Superior temporal gyrus (tissue), 1 donor: ENCODE measurements at regions not wholly inside any gene's neighbourhood (a gene's known extent, or its start where the extent isn't known, plus 50 kb on each side); places are given as distances from the start of the nearest gene placed in this dataset.

ENCODE experiments used
- DNase-seq: peaks from one replicate; pipeline ENCODE4 v3.0.0-alpha.2; 2016; ENCODE audit errors: extremely low spot score

DNA sequence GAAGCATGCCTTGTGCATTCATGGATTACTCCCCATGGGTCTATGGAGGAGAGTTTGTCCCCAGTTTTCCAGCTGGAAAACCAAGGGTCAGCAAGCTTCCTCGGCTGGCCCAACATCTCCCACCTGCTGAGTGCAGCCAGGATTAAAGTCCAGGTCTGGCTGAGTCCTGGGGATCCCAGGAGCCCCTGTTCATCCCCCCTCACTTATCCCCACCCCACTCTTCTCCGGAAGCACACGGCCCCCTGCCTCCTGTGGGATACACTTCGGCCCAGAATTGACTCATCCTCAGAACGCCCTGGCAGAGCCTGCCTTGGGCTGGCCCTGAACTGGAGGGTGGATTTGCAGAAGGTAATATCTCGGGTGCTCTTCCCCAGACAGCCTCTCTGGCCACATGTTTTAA is 276.1 kb downstream of the NPHP4 start:
- DNase-seq, result no peak

DNA sequence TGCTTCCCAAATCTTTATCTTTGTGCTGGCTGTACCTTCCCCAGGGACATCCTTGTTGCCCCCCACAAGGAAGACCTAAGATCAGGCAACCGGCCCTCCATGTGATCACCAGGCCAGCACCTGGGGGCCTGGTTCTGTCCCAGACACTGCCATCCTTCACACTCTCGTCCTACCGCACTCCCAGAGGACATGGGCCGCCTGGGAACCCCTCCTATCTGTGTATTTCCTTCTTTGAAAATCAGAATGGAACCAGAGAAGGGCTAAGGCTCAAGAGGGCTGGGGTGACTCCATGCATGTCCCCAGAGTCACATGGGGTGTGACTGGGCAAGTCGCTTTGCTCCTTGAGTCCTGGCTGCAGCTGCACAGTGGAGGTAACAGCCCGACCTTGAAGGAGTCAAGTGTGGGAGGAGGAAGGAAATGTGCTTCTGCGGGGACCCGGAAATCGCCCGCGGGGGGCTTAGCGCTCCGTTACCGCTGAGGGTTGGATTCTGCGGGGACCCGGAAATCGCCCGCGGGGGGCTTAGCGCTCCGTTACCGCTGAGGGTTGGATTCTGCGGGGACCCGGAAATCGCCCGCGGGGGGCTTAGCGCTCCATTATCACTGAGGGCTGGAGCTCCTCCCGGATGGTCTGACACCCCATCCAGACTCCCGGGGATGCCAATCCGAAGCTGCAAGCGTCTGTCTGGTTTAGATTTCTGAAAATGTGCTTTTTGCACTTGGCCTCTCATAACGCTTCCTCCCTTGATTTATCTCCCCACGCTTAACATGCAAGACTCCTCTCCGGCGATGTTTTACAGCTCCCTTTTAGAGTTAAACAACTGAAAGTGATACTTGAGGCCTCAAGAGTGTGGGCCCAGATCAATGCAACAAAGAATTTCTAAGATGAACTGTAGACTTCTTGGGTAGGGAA is 278.9 kb downstream of the NPHP4 start:
- DNase-seq, result no peak

DNA sequence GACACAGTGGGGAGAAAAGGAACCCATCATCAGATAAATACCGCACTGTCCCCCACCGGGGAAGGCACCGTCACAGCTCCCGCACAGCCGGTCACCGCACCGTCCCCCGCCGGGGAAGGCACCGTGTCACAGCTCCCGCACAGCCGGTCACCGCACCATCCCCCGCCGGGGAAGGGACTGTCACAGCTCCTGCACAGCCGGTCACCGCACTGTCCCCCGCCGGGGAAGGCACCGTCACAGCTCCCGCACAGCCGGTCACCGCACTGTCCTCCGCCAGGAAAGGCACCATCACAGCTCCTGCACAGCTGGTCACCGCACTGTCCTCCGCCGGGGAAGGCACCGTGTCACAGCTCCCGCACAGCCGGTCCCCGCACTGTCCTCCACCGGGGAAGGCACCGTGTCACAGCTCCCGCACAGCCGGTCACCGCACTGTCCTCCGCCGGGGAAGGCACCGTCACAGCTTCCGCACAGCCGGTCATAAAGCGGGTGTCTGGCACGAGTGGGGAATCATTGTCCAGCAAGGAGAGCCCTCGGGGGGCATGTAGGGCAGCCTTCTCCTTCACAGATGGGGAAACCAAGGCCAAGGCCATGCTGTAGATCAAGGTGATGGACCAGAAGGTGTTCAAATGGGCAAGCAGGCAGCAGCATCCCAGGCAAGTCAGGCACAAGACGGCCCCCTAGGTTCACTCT is 280.1 kb downstream of the NPHP4 start:
- DNase-seq, result no peak

DNA sequence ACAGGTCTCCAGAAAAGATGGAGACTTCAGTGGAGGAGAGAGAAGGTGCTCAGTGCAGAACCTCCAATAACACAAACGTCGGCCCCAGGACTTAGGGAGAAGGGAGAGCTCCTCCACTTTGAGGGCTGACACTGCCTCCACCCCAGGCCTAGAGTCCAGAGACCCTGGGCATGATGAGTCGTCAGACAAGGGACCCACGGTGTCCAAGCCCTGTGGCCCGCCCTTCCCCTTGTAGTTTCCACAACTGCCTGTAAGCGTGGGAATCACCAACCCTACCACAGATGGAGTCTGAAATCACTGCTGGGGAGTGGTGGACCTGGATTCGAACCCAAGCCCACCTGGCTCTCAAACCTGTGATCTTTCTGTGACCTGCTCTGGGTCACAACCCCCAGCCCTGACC is 281.1 kb downstream of the NPHP4 start:
- DNase-seq, result no peak

DNA sequence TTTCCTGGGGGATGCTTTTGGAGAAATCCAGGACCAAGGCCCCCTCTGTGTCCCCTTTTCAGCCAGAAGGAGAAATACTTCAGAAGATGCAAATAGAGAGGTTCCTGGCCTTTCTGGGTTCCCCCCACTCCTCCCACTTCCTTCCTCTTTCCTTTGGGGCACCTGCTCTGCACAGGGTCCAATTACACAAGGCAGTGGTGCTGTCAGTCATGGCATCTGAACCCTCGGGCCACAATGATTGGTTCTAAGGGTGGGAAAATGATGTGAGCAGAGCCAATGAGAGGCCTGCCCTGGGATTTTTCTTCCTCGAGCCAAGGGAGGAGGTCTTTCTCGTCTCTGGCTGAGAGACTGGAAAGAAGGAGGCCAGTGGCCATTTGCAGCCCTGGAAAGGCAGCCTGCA is 282.2 kb downstream of the NPHP4 start:
- DNase-seq, result no peak

DNA sequence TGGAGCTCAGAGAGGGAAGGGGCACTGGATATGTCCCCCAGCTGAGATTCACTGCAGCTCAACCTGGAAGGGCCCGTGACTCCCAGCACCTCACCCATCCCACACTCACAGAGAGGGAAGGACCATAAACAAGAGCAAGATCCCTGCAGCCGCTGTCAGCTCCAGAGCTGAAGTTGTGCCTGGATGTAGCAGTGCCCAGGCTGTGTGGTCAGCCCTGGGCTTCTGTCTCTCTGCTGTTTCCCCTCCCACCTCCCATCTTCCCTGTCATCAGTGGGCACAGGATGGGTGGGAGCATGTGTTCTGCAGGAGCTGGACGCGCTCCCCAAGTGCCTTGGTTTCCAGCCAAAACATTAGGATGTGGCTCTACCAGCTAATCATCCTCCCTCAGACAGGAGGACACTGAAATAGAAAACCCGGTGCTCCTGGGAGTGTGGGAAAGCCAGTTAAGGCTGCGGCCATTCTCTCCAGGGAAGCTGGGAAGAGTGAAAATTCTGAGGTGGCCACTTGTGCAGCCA is 282.7 kb downstream of the NPHP4 start:
- no peak for DNase-seq

DNA sequence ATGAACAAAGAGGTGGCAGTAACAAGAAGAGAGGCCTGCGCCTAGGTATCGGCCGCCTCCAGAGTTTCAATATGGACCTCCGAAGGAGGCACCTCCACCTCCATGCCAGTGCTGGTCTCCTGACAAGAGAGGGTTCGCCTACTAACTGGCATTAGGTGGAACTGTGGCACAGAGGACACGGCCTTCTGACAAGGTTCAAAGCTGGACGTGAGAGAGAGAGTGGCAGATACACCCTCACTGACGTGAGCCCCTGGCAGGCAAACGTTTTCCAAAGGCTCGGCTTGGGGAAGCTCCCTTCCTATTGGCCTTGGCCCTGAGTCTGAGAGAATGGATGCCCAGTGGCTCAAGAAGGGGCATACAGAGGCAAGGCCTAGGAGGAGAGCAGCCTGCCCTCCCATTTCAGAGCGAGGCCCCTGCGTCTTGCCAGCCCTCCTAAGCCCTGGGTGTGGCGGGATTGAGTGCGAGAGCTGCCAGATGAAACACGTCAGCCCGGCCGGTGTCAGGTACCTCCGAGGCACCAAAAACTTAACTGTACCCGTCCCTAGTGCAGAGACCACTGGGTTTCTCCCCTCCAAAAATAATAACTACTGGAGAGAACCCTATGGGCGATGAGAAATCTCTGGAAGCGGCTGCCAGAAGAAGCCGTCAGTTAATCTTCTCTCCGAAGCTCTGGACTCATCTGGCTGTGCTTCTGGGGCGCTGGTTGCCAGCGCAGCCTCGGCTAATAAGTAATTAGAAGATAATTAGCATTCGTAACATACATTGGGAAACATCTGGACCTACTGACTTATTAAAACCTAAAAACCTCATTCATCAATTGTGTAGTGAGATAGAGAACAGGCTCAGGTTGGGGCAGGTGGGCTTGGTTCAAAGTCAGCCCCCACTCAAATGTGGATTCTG is 283.6 kb downstream of the NPHP4 start:
- DNase-seq, result no peak

DNA sequence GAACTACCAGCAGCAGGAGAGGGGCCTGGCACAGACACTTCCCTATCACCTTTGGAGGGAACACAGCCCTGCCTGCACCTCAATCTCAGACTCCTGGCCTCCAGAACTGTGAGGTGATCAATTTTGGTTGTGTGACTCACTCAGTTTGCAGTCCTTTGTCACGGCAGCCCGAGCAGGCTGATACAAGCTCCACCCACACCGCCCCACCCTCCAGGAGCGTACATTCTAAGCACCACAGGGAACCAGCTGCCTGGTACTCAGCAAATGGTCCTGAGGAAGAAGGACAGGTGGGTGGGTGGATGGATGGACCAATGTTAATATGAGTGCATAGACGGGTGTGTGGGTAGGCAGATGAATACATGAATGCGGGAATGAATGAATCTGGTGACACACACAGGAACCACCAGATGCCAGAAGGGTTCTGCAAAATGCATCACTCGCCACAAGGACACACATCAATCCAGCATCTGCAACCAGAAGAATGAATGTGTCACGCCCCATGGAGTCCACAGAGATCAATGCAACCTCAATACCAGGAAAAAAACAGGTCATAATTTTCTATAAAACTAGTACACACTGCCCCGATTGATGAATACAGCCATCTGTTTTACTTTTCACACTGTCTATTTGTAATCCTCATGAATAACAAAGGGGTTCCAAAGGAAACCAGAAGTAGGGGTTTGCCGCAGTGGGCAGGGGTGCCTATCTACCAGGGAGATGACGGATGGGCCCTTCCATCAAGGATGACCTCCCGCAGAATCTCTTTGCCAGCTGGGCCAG is 284.5 kb downstream of the NPHP4 start:
- DNase-seq, result no peak

DNA sequence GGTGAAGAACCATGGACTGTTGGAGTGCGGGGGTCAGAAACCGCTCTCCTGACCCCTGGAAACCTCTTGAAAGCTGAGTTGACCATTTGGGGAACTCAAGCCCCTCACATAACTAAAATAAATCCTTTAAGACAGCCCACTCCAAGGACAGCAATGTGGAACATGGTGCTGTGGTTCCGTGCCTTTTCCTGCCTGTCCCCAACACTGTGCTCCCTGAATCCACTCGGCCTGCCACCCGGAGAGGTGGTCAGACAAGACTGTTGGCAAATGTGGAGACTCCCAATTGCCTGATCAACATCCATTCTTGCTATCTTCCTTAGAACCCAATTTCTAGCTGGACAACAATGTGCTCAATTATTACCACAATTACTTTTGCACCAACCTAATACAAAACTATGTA is 286.0 kb downstream of the NPHP4 start:
- no peak for DNase-seq

DNA sequence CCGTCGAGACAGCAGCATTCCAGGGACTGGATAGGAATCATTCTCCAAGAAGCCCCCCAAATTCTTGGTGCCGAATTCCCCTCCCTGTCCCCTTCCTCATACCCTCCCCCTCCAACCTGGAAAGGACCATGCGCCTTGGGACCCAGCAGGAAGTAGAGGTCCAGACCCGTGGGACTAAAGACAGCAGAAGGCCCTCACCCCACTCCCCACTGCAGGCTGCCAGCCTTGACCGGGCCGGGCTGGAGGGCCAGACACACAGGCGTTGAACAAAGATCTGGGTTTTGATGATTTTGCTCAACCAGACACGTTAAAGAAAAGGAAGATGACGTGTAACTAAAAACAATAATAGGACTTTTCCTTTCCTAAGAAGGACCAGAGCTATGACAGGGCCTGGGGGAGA is 286.5 kb downstream of the NPHP4 start:
- no peak for DNase-seq

DNA sequence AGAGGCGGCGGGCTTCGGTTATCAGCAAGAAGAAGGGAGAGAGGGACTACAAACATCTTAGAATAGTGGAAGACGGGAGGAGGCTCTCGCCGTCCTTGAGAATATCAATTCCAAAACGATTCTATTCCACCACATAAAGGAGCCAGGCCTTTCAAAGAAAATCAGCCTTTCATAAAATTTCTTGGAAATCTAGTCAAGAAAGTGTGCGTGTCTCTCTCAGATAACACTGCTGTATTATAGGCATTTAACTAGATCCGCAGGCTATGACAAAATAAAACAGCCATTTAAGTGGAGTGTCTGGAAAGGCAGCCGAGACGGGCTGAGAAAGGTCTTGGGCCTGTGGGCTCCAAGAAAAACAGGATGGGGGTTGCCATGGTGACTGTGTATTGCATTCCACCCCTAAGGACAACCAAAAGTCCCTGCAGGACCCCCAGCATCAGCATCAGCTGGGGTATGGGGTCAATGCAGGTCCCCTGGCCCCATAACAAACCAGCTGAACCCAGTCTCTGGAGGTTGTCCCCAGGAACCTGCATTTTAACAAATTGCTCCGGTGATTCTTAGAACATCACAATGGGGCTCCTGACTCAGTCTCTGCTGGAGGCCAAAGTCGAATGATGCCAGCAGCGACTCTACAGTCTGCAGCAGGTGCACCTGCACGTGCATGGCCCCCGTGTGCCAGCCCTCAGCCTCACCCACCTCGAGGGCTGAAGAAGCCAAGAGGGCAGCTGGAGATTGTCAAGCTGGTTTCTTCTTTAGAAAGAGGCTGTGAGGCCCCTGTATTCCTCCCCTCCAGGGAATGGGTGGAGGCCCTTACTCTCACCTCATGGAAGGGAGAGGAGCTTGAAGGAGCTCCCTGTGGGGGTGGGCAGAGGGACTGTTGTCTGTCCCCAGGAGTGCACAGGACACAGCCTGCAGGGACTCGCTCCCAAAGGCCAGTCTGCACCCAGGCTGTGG is 287.4 kb downstream of the NPHP4 start:
- DNase-seq, result no peak

DNA sequence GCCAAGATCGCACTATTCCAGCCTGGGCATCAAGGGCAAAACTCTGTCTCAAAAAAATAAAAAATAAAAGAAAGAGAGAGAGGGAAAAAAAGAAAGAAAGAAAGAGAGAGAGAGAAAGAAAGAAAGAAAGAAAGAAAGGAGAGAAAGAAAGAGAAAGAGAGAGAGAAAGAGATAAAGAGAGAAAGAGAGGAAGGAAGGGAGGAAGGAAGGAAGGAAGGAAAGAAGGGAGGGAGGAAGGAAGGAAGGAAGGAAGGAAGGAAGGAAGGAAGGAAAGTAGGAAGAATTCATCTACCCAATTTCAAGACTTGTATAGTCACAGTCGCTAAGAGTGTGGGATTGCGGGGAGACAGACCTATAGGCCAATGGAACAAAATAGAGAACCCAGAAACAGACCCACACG is 290.6 kb downstream of the NPHP4 start:
- no peak for DNase-seq

DNA sequence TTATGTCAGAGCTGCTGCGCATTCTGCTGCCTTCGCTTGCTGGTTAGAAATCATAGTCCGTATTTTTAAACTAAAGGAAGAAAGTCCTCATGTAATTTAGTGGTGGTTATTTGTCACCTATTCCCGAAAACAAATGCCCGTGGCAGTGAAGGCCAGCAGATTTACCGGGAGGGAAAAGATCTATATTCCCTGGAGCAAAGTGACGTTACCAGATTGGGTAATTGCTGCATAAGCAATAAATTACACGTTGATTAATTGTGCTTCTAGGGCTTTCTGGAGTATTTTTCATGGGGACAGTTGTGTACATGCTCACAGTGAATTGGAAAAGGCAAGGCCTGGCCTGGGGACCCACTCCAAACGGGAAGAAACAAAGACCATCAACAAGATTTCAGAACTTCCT is 298.7 kb downstream of the NPHP4 start:
- DNase-seq, result no peak

DNA sequence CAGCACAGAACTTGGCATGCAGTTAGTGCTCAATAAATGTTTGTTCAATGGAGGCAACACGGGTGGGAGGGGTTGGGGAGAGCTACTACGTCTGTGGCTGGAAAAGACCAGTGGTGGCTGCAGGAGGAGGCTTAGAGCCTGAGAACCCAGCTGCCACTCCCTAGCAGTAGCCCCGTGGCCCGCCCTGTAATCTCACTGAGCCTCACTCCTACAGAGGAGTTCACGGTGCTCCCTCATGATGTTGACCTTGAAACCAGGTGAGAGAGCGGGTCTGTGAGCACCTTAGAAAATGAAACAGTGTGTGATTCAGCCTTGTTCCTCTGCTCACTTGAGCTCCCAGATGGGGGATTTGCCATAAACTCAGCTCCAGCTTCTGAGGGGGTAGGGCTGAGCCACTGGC is 299.6 kb downstream of the NPHP4 start:
- no peak for DNase-seq

DNA sequence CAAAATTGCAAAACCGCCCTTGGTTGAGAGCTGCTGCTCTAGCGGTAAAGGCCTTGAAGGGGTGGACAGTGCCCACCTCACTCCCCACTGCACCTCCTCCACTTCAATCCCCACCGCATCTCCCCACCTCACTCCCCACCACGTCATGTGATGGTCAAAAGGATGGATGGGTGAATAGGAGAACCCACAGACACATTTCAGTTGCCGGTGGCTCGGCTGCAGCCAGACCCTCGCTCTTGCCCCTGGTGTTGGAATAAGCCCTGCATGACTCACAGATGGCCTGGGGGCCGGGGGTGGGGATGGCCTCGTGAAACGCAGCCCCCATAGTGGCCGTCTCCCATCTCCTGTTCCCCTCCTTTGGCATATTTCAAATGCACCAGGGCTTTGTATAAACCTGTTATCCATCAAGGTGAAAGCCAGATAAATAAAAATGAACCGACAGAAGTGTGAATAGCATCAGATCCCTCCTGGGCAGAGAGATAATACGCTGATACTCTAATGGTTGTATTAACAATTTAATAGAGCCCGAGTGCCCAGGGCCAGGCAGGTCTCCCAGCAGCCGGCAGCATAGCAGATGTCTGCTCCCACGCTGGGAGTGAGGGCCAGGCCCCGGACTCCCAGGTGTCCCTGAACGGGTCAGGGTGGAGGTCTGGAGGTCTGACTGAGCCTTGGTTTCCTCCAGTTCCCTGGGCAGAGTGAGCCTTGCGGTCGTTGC is 300.3 kb downstream of the NPHP4 start:
- no peak for DNase-seq

DNA sequence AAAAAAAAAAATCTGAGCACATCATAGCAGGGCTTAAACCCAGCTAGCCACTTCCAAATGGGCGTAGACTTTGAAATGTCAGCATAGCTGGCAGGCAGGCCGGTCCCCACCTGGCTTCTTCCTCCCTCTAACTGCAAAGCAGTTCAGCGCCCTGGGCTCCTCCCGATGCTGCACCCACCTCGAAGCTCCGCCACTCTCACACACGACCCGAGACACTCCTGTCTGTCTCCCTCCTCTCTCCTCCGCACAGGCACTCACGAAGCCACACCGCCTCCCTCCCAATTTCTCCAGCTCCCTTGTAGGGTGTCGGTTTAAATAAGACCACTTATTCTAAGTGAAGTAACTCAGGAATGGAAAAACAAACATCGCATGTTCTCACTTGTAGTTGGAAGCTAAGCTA is 301.3 kb downstream of the NPHP4 start:
- no peak for DNase-seq

DNA sequence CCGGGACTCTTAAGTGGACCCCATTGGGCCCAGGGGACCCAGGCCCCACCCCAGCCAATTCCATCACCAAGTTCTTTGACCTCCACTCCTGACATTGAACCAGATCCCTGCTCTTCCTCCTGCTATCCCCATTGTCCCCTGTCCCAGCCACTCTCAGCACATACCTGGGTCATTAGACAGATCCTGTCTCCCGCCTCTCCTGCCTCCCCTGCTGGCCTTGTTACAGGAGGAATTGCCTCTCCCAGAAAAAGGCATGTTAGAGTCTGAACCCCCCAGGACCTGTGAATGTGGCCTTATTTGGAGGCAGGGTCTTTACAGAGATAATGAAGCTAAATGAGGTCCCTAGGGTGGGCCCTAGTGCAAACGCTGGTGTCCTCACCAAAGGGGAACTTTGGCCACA is 301.9 kb downstream of the NPHP4 start:
- DNase-seq, result no peak

DNA sequence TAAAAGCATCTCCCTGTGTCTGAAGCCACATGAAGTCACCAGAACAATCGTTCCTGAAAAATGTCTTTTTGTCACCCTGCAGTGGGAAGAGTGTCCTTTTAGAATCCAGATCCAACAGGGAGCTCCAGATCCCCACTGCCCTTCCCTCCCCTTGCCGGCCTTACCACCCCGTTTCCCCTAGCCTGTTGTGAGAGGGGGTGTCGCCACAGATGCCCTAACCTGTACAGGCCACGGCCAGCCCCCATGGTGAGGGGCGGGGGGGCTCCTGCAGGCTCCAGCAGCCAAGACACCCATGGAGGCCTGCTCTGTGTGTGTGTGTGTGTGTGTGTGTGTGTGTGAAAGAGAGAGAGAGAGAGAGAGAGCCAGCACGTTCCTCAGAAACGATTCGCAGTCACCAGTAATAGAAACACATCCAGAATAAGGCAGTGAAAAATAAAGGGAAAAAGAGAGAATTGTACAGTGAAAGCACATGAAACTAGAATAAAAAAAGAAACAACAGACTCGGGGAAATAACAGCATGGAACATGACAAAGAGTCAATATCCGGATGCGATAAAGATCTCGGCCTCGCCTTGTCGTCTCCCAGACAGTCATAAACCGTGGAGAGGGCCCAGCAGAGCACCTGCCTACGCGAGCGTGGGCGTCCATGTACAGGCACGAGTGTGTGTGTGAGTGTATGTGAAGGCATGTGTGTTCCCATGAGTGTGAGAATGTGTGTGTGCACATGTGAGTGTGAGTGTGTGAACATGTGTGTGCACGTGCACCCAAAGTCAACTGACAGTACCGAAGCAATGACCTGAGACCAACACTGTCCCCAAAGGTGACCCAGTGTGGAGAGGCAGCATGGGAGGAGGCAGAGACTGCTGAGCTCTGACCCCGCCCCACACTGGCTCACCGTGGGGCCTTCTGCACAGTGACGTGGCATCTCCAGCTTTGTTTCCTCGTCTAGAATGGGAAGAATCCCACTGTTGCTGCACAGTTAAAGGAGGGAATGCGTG is 303.8 kb downstream of the NPHP4 start:
- DNase-seq, result no peak
